Mucosa of descending colon (tissue), 3 donors: ENCODE measurements at regions not wholly inside any gene's neighbourhood (a gene's known extent, or its start where the extent isn't known, plus 50 kb on each side); places are given as distances from the start of the nearest gene placed in this dataset.

Source experiments
- ATAC-seq: fragments of 200-7000 bp; cut with Tn5 transposase; one replicate; pipeline ENCODE4 v1.9.1; 2020; ENCODE audit warnings: mild to moderate bottlenecking, moderate library complexity
- DNase-seq, 3 donors: peaks; one replicate each; pipeline ENCODE4 v3.0.0-alpha.2; 2020
- H3K36me3 ChIP-seq: fragments of 200-600 bp; one replicate; pipeline ENCODE4 v1.8.0; 2021; ENCODE audit warnings: low read depth, mild to moderate bottlenecking
- H3K4me1 ChIP-seq: fragments of 200-600 bp; one replicate; pipeline ENCODE4 v1.8.0; 2021; ENCODE audit warnings: low read depth, mild to moderate bottlenecking
- H3K4me3 ChIP-seq: fragments of 200-600 bp; one replicate; pipeline ENCODE4 v1.8.0; 2021; ENCODE audit warnings: mild to moderate bottlenecking
- H3K9me3 ChIP-seq: fragments of 200-600 bp; one replicate; pipeline ENCODE4 v1.8.0; 2021; ENCODE audit warnings: mild to moderate bottlenecking
- intact Hi-C, 2 donors: fragments of 100-400 bp; cut with DNase I in 1 of 2; cut with micrococcal nuclease in 1 of 2; formaldehyde crosslinking; loops; one replicate each; pipeline versions ENCODE4 v1.11.0 to v1.11.1; 2022; cut with DNase I, micrococcal nuclease
- TF ChIP-seq, protein P1 (sequence below): fragments of 200-600 bp; IDR thresholded peaks from one replicate; pipeline ENCODE4 v1.8.0; 2022; ENCODE audit warnings: antibody characterized with exemption, mild to moderate bottlenecking
- donor health status: DM: no; HTN: no; CAD: no; lungs with moderate emphysema.
- donor health status: DM: no; HTN: no; CAD: no.
- donor health status: DM: no; HTN: yes; CAD: no.

DNA sequence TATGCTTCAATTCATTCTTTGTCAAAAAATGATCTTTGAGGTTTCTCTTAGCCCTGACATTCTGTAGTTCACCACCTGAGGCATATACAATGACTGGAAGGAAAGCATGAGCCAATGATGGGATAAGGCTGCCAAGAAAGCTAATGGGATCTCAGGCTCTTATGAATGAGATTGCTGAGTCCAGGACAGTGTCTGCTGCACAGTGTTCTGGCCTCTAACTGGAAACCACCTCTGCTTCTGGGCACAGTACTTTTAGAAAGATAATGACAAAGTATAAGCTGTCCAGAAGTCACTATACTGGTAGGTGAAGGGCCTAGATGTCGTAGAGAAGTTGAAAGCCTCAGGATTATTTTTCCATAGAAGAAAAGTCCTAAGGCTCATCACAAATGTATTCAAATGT, 69.1 kb upstream of the PAPPA start:
- DNase-seq (no peak), ATAC-seq (no peak)
- intact Hi-C loops = no loop called here
- TF ChIP-seq, protein P1, sequence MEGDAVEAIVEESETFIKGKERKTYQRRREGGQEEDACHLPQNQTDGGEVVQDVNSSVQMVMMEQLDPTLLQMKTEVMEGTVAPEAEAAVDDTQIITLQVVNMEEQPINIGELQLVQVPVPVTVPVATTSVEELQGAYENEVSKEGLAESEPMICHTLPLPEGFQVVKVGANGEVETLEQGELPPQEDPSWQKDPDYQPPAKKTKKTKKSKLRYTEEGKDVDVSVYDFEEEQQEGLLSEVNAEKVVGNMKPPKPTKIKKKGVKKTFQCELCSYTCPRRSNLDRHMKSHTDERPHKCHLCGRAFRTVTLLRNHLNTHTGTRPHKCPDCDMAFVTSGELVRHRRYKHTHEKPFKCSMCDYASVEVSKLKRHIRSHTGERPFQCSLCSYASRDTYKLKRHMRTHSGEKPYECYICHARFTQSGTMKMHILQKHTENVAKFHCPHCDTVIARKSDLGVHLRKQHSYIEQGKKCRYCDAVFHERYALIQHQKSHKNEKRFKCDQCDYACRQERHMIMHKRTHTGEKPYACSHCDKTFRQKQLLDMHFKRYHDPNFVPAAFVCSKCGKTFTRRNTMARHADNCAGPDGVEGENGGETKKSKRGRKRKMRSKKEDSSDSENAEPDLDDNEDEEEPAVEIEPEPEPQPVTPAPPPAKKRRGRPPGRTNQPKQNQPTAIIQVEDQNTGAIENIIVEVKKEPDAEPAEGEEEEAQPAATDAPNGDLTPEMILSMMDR = no peak
- Histone ChIP-seq H3K9me3 (no peaks in the 10 kb centered on the region), H3K4me3 (no peak overlapping the region), H3K4me1 (no peaks in the 10 kb centered on the region), H3K36me3 (no peaks in the 10 kb centered on the region)

DNA sequence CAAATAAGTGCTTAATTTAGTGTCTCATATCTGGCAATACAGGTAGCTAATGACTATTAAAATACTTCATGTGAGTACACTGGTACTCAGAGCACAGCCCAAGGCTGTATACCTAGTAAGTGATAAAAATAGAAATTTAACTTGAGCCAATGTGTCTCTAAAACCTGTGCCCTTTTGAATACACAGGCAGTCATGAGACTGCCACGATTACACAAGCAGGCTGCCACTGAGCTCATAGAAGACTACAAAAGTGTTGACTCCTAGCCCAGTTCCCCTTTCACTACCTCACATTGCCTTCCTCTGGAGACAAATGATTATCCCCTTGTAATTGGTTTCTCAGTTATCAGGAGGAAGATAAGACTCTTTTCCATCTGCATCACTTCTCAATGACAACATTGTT, 66.3 kb upstream of the PAPPA start:
- ATAC-seq (no peak), DNase-seq (no peak)
- intact Hi-C loops = no loop called here
- Histone ChIP-seq H3K4me1 (no peaks in the 10 kb centered on the region), H3K36me3 (no peaks in the 10 kb centered on the region), H3K9me3 (no peaks in the 10 kb centered on the region), H3K4me3 (no peak overlapping the region)
- TF ChIP-seq, protein P1 = no peak

DNA sequence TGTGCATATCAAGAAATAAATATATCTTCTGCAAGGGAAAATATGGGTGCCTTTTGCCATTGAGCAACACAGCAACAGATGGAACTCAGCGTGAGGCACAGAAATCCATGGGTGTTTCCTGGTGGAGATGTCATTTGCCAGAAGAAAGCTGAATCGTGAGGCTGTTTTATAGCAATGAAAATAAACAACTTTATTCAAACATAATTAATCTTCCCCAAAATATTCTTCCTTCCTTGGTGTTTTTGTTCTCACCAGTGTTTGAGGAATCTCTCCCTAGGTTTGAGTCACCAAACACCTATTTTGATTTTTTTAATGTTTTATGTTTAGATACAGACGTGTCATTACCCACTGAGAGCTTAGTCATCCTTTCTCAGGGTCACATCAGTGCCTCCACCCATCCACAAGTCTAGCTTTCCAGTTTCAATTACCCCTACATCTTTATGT, 65.8 kb upstream of the PAPPA start:
- H3K36me3 ChIP-seq = no peaks in the 10 kb centered on the region
- H3K9me3 ChIP-seq = no peaks in the 10 kb centered on the region
- no peak for DNase-seq
- intact Hi-C loops = no loop called here
- no peak overlapping the region for H3K4me3 ChIP-seq
- H3K4me1 ChIP-seq = no peaks in the 10 kb centered on the region
- no peak for ATAC-seq
- TF ChIP-seq, protein P1 = no peak

DNA sequence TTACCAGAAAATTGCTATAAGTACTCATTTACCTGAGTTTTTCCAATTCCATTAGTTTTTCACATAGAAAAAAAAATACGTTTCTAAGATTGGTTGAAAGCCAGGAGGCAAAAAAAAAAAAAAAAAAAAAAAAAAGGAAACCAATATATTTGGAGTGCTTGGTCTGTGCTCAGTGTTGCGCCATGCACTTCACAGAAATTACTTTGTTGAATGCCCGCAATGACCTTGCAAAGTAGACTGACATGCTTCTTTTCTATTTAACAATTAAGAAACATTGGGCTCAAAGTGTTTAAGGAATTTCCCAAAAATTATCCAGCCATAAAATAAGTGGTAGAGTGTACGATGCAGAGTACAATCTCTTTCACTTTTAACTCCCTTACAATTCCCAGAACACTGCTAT, 65.2 kb upstream of the PAPPA start:
- intact Hi-C loops = no loop called here
- DNase-seq = no peak
- no peaks in the 10 kb centered on the region for H3K36me3 ChIP-seq
- ATAC-seq = no peak
- no peak overlapping the region for H3K4me3 ChIP-seq
- no peaks in the 10 kb centered on the region for H3K9me3 ChIP-seq
- H3K4me1 ChIP-seq = no peaks in the 10 kb centered on the region
- TF ChIP-seq, protein P1 = no peak

DNA sequence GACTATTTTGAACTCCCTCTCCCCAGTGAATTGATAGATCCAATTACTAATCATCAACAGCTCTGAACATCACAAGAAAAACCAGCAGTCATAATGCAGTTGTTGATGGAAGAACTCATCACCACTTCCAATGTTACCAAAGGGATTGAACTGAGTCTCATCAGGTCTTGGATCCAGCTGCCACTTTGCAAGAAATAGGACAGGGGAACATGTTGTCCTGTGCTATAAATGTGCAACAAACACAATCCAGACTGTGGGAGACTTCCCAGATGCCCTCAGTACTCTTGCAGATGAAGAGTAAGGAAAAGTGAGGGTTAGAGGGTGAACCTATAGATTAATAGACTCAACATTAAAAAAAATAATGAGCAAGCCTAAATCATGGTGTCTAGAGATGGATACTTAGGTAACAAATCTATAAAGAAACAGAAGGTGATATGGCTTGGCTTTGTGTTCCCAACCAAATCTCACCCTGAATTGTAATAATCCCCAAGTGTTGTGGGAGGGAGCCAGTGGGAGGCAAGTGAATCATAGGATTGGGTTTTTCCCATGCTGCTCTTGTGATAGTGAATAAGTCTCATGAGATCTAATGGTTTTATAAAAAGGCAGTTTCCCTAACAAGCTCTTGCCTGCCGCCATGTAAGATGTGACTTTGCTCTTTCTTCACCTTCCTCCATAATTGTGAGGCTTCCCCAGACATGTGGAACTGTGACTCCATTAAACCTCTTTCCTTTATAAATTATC, 63.4 kb upstream of the PAPPA start:
- H3K9me3 ChIP-seq = no peaks in the 10 kb centered on the region
- no peak for DNase-seq
- intact Hi-C loops = no loop called here
- no peaks in the 10 kb centered on the region for H3K4me1 ChIP-seq
- no peak overlapping the region for H3K4me3 ChIP-seq
- H3K36me3 ChIP-seq = no peaks in the 10 kb centered on the region
- ATAC-seq = no peak
- TF ChIP-seq, protein P1 = no peak

DNA sequence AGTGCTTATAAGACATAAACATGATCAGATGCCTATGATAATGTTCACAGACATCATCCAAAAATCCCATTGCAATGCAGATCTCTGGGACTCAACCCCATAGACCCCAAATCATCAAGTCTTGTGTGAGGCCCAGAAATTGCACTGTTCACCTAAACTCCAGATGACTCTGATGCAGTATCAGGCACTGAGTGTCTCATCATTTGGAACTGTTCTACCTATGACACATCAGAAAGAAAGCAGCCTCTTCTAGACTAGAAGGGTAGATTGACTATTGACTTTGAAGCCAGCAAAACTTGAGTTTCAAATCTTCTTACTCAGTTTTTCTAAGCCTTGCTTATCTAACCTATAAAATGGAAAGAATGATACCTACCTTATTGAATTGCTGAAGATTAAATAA, 58.7 kb upstream of the PAPPA start:
- no peak overlapping the region for H3K4me3 ChIP-seq
- H3K36me3 ChIP-seq = no peaks in the 10 kb centered on the region
- DNase-seq (no peak), ATAC-seq (no peak)
- intact Hi-C loops = no loop called here
- no peaks in the 10 kb centered on the region for H3K4me1 ChIP-seq
- H3K9me3 ChIP-seq = no peaks in the 10 kb centered on the region
- TF ChIP-seq, protein P1 = no peak
